NCI-H1694 (cell line): ENCODE measurements at regions not wholly inside any gene's neighbourhood (a gene's known extent, or its start where the extent isn't known, plus 50 kb on each side); places are given as distances from the start of the nearest gene placed in this dataset.
A peak's percentile ranks its signal among the peaks of the same experiment; 100 is the strongest.

Source experiments
- DNase-seq: peaks from one replicate; lab custom pipeline; 2025; lab: John Stamatoyannopoulos, UW

- DNase-seq = peak; percentile 4
Measured at GRCh38 chr10:28250782-28251181, 52.1 kb downstream of the MPP7 start.

- no peak for DNase-seq
Measured at GRCh38 chr10:28250358-28250757, 52.5 kb downstream of the MPP7 start.

- no peak for DNase-seq
Measured at GRCh38 chr10:28249512-28249911, 53.4 kb downstream of the MPP7 start.

GRCh38 chr10:28248092-28248491 is 54.8 kb downstream of the MPP7 start:
- DNase-seq = no peak

GRCh38 chr10:28246023-28246422 is 56.8 kb downstream of the MPP7 start:
- no peak for DNase-seq

GRCh38 chr10:28243923-28244322 is 58.9 kb downstream of the MPP7 start:
- no peak for DNase-seq

GRCh38 chr10:28242555-28243204 is 60.2 kb downstream of the MPP7 start:
- no peak for DNase-seq

GRCh38 chr10:28241741-28242399 is 61.0 kb downstream of the MPP7 start:
- peak; percentile 40 for DNase-seq

- no peak for DNase-seq
Measured at GRCh38 chr10:28240400-28240799, 62.5 kb downstream of the MPP7 start.

- no peak for DNase-seq
Measured at GRCh38 chr10:28236591-28236990, 66.3 kb downstream of the MPP7 start.

GRCh38 chr10:28220811-28221210 is 82.1 kb downstream of the MPP7 start:
- DNase-seq = no peak

GRCh38 chr10:28219251-28219650 is 83.6 kb downstream of the MPP7 start:
- no peak for DNase-seq

- no peak for DNase-seq
Measured at GRCh38 chr10:28217848-28218247, 85.0 kb downstream of the MPP7 start.

- DNase-seq = no peak
Measured at GRCh38 chr10:28215930-28216329, 86.9 kb downstream of the MPP7 start.

GRCh38 chr10:28214219-28214618 is 88.6 kb downstream of the MPP7 start:
- no peak for DNase-seq

GRCh38 chr10:28211759-28212158 is 91.1 kb downstream of the MPP7 start:
- DNase-seq = no peak

- no peak for DNase-seq
Measured at GRCh38 chr10:28207799-28208198, 95.1 kb downstream of the MPP7 start.

GRCh38 chr10:28202941-28203352 is 99.9 kb downstream of the MPP7 start:
- no peak for DNase-seq

- no peak for DNase-seq
Measured at GRCh38 chr10:28201410-28202400, 101.2 kb downstream of the MPP7 start.

- DNase-seq = no peak
Measured at GRCh38 chr10:28200775-28201174, 102.1 kb downstream of the MPP7 start.

- DNase-seq = no peak
Measured at GRCh38 chr10:28199941-28200340, 102.9 kb downstream of the MPP7 start.

GRCh38 chr10:28190196-28190595 is 112.7 kb downstream of the MPP7 start:
- no peak for DNase-seq

GRCh38 chr10:28188526-28188925 is 114.3 kb downstream of the MPP7 start:
- DNase-seq = no peak
